ENCODE measurements at regions not wholly inside any gene's neighbourhood (a gene's known extent, or its start where the extent isn't known, plus 50 kb on each side); places are given as distances from the start of the nearest gene placed in this dataset.

DNA sequence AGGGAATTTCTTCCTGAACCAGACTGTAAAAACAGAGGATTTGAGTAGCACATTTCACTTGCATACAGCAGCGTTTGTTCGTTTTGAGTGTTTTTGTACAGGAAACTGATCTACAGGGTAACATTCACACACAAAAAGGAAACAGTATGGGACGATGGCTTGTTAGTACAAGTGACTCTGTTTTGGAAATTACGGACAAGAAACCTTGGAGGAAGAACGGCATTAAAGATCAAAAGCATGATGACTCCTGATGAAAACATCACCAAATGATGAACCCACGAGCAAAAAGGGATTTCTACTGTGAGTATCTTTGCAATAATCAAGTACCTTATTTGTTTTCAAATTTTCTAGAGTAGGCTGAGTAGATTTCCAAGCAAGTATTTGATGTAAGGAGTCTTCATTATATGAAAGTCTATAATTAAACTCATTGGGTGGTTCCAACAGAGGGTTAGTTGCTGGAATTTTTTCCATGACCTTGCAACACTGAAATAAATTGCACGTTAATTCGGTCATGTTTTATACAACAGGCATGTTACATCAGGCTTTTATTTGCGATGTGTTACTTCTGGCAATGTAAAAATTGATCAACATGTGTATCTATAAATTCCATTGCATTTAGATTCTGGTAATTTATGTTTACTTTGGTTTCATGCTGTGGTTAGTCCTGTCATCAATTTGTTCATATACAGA lies 76.7 kb upstream of the KCNK2 start:
- intact Hi-C loops (cut with micrococcal nuclease) = no loop called here
- TF ChIP-seq, protein P1, sequence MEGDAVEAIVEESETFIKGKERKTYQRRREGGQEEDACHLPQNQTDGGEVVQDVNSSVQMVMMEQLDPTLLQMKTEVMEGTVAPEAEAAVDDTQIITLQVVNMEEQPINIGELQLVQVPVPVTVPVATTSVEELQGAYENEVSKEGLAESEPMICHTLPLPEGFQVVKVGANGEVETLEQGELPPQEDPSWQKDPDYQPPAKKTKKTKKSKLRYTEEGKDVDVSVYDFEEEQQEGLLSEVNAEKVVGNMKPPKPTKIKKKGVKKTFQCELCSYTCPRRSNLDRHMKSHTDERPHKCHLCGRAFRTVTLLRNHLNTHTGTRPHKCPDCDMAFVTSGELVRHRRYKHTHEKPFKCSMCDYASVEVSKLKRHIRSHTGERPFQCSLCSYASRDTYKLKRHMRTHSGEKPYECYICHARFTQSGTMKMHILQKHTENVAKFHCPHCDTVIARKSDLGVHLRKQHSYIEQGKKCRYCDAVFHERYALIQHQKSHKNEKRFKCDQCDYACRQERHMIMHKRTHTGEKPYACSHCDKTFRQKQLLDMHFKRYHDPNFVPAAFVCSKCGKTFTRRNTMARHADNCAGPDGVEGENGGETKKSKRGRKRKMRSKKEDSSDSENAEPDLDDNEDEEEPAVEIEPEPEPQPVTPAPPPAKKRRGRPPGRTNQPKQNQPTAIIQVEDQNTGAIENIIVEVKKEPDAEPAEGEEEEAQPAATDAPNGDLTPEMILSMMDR (IDR thresholded peaks at IDR 0.05) = no peak
- Mint-ChIP-seq H3K36me3 (ENCODE audit: low read depth) (no peaks in the 10 kb centered on the region), H3K4me3 (no peak overlapping the region), H3K27me3 (no peaks in the 10 kb centered on the region), H3K9me3 (no peaks in the 10 kb centered on the region), H3K4me1 (ENCODE audit: low read depth) (no peaks in the 10 kb centered on the region), H3K27ac (no peak overlapping the region)
- ChIA-PET POLR2A (no interaction called here), CTCF (no interaction called here)
- no peak for ATAC-seq
- DNase-seq = no peak

DNA sequence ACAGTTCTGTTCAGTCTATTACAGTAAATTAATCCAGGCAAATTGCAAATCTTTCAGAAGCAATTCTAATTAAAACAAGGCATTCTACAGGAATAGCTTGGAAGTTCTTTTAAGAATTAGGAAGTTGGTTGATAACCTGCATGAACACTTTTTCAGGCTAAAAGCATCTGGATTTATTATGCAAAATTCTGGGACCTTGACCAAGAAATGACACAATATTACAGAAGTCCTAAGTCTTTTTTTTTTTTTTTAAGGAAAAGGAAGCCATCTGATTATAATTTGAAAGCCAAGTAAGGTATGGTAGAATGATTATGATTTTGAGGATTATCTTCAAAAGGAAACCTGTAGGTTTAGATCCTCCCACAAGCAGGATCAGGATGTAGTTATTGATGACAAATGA lies 74.7 kb upstream of the KCNK2 start:
- intact Hi-C loops (cut with micrococcal nuclease) = no loop called here
- H3K36me3 Mint-ChIP-seq (ENCODE audit: low read depth) = no peaks in the 10 kb centered on the region
- no peaks in the 10 kb centered on the region for H3K4me1 Mint-ChIP-seq (ENCODE audit: low read depth)
- ATAC-seq (no peak), DNase-seq (no peak)
- no peaks in the 10 kb centered on the region for H3K27me3 Mint-ChIP-seq
- H3K9me3 Mint-ChIP-seq = no peaks in the 10 kb centered on the region
- CTCF ChIA-PET = interaction anchor here (0.6 kb wide), 1 partner anchor 141 kb away, joined by 3 read pairs; no protein-coding TSS in a partner anchor
- POLR2A ChIA-PET = no interaction called here
- TF ChIP-seq, protein P1 (IDR thresholded peaks at IDR 0.05) = no peak
- H3K27ac Mint-ChIP-seq = no peak overlapping the region
- H3K4me3 Mint-ChIP-seq = no peak overlapping the region

DNA sequence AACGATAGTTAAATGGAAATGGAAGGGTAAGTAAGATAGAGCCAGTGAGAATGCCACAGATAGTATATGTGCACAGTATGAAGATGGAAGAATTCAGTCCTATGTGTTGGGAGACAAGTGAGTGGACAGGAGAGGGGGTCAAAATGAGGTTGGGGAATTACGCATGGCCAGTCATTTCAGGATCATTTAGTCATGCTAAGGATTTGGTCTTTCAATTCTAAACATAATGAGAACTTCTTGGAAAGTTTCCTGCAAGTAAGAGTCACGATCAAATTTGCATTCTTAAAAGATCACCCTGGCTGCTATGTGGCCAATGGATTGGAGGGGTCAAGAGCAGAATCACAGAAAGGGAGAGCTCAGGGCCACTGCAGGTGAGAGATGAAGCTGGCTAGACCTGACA lies 64.0 kb upstream of the KCNK2 start:
- peaks cover 2% of the 10 kb centered on the region for H3K9me3 Mint-ChIP-seq
- no peaks in the 10 kb centered on the region for H3K36me3 Mint-ChIP-seq (ENCODE audit: low read depth)
- POLR2A ChIA-PET = no interaction called here
- no peak for DNase-seq
- intact Hi-C loops (cut with micrococcal nuclease) = no loop called here
- ATAC-seq = no peak
- TF ChIP-seq, protein P1 (IDR thresholded peaks at IDR 0.05) = no peak
- CTCF ChIA-PET = no interaction called here
- peaks cover 10% of the 10 kb centered on the region for H3K27me3 Mint-ChIP-seq
- no peaks in the 10 kb centered on the region for H3K4me1 Mint-ChIP-seq (ENCODE audit: low read depth)
- H3K4me3 Mint-ChIP-seq = no peak overlapping the region
- H3K27ac Mint-ChIP-seq = no peak overlapping the region

DNA sequence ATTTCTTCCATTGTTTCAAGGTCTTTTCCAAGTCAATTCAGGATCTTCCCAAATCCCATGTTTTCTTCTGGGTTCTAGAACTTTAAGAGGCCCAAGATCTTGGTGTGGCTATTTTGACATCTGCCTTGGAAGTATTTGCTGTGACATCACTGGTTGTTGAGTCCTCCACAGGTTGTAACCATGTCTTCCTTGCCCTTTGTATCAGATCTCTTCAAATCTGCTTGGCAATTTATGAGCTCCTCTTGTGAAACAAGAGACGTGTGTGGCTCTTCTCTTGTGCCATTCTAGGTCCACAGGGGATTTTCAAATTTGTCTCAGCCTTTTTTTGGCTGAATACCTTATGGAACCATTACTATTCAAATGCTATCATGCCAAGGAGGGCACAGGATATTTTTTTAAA lies 60.3 kb upstream of the KCNK2 start:
- H3K27ac Mint-ChIP-seq = no peak overlapping the region
- POLR2A ChIA-PET = no interaction called here
- DNase-seq = no peak
- no peak overlapping the region for H3K4me3 Mint-ChIP-seq
- H3K9me3 Mint-ChIP-seq = peaks cover 2% of the 10 kb centered on the region
- peaks cover 1% of the 10 kb centered on the region for H3K27me3 Mint-ChIP-seq
- TF ChIP-seq, protein P1 (IDR thresholded peaks at IDR 0.05) = no peak
- CTCF ChIA-PET = no interaction called here
- H3K4me1 Mint-ChIP-seq (ENCODE audit: low read depth) = no peaks in the 10 kb centered on the region
- H3K36me3 Mint-ChIP-seq (ENCODE audit: low read depth) = no peaks in the 10 kb centered on the region
- intact Hi-C loops (cut with micrococcal nuclease) = no loop called here
- ATAC-seq = no peak

DNA sequence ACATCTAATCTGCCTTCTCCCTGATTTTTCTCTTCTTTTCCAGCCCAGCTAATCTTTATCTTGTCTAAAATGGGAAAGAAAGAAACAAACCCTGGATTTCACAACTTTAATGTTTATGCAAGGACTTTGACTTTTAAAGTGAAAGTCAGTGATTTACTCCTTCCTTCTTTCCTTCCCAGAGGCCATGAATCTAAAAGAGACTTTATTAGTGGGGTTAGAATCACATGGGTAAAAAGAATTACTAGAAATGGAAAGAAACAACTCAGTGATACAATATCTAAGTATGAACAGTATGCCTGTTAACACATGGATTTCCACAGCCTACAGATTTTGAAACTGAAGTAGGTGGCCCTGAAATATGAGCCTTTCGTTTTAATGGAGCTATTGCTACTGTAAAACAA lies 59.8 kb upstream of the KCNK2 start:
- no peaks in the 10 kb centered on the region for H3K27me3 Mint-ChIP-seq

More for the DNA sequence above, 59.8 kb upstream of the KCNK2 start:
- intact Hi-C loops (cut with micrococcal nuclease) = no loop called here
- DNase-seq (no peak), ATAC-seq (no peak)
- Mint-ChIP-seq H3K36me3 (ENCODE audit: low read depth) (no peaks in the 10 kb centered on the region), H3K4me3 (no peak overlapping the region), H3K9me3 (no peaks in the 10 kb centered on the region), H3K4me1 (ENCODE audit: low read depth) (no peaks in the 10 kb centered on the region), H3K27ac (no peak overlapping the region)
- ChIA-PET CTCF (no interaction called here), POLR2A (no interaction called here)
- TF ChIP-seq, protein P1 (IDR thresholded peaks at IDR 0.05) = no peak
